Esophagus squamous epithelium (tissue), 4 donors: ENCODE measurements at regions not wholly inside any gene's neighbourhood (a gene's known extent, or its start where the extent isn't known, plus 50 kb on each side); places are given as distances from the start of the nearest gene placed in this dataset.

Experiments used
- CTCF ChIP-seq, 6 experiments: fragments of 450-650 bp in 4 of 6; fragments of 200-600 bp in 2 of 6; sonication (generic) in 2 of 6; IDR thresholded peaks; one replicate each; pipeline ENCODE4 v1.5.1; 2016 to 2019; ENCODE audit warnings: antibody characterized with exemption in 6 of 6, mild to moderate bottlenecking in 4 of 6, moderate library complexity in 4 of 6
- POLR2A ChIP-seq, 4 donors: fragments of 450-650 bp; IDR thresholded peaks; one replicate each; pipeline ENCODE4 v1.6.1; 2017; ENCODE audit warnings: antibody characterized with exemption in 4 of 4, mild to moderate bottlenecking in 4 of 4, moderate library complexity in 3 of 4

GRCh38 chrY:19148783-19149182 is 375.2 kb upstream of the HSFY2 start:
- TF ChIP-seq POLR2A (IDR thresholded peaks at IDR 0.05) = no peak
- TF ChIP-seq CTCF (IDR thresholded peaks at IDR 0.05) = no peak
